Fibroblast of pulmonary artery (primary cell): ENCODE measurements at regions not wholly inside any gene's neighbourhood (a gene's known extent, or its start where the extent isn't known, plus 50 kb on each side); places are given as distances from the start of the nearest gene placed in this dataset.

Experiments
- DNase-seq: peaks from one replicate; pipeline ENCODE4 v3.0.0-alpha.2; 2010; ENCODE audit warnings: low read depth
- H3K4me3 ChIP-seq: replicated peaks from 2 replicates; pipeline ENCODE4 v1.5.1; 2011; ENCODE audit warnings: low read depth, mild to moderate bottlenecking, control low read depth, low read length, moderate library complexity
- TF ChIP-seq, protein P1 (sequence below): IDR thresholded peaks from 2 replicates; pipeline ENCODE4 v1.5.1; 2011; ENCODE audit warnings: mild to moderate bottlenecking, control low read depth, low read length, inconsistent platforms; ENCODE audit errors: missing control alignments

GRCh38 chr18:27719680-27720079, 457.2 kb downstream of the CDH2 start:
- H3K4me3 ChIP-seq, result no peak overlapping the region
- DNase-seq, result no peak
- TF ChIP-seq, protein P1, sequence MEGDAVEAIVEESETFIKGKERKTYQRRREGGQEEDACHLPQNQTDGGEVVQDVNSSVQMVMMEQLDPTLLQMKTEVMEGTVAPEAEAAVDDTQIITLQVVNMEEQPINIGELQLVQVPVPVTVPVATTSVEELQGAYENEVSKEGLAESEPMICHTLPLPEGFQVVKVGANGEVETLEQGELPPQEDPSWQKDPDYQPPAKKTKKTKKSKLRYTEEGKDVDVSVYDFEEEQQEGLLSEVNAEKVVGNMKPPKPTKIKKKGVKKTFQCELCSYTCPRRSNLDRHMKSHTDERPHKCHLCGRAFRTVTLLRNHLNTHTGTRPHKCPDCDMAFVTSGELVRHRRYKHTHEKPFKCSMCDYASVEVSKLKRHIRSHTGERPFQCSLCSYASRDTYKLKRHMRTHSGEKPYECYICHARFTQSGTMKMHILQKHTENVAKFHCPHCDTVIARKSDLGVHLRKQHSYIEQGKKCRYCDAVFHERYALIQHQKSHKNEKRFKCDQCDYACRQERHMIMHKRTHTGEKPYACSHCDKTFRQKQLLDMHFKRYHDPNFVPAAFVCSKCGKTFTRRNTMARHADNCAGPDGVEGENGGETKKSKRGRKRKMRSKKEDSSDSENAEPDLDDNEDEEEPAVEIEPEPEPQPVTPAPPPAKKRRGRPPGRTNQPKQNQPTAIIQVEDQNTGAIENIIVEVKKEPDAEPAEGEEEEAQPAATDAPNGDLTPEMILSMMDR, result no peak

- DNase-seq, result no peak
- TF ChIP-seq, protein P1, result no peak
- H3K4me3 ChIP-seq, result no peak overlapping the region
Measured at GRCh38 chr18:27717816-27718215, 459.1 kb downstream of the CDH2 start.

DNA sequence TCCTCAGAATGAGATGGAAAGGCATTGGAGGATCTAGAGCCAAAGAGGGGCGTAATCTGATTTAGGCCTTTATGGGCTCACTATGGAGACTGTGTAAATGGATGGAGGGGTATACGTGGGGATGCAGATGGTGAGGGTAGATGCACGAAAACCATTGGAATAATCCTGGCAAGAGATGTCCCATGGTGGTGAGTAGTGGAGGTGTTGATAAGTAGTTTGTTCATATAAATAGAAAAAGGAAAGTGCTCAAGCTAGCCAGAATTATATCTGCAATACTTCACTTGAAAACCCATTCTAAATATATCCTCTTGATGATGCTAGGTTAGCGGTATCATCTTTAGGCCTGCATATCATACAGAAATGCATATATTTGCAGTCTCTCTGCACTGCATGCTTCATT, 459.7 kb downstream of the CDH2 start:
- no peak overlapping the region for H3K4me3 ChIP-seq
- DNase-seq, result no peak
- TF ChIP-seq, protein P1, result no peak

GRCh38 chr18:27715751-27716150, 461.2 kb downstream of the CDH2 start:
- H3K4me3 ChIP-seq, result no peak overlapping the region
- TF ChIP-seq, protein P1, result no peak
- DNase-seq, result peak; percentile 24

- H3K4me3 ChIP-seq, result no peak overlapping the region
- DNase-seq, result peak; percentile 91
- TF ChIP-seq, protein P1, result no peak
Measured at GRCh38 chr18:27713738-27714095, 463.2 kb downstream of the CDH2 start.

DNA sequence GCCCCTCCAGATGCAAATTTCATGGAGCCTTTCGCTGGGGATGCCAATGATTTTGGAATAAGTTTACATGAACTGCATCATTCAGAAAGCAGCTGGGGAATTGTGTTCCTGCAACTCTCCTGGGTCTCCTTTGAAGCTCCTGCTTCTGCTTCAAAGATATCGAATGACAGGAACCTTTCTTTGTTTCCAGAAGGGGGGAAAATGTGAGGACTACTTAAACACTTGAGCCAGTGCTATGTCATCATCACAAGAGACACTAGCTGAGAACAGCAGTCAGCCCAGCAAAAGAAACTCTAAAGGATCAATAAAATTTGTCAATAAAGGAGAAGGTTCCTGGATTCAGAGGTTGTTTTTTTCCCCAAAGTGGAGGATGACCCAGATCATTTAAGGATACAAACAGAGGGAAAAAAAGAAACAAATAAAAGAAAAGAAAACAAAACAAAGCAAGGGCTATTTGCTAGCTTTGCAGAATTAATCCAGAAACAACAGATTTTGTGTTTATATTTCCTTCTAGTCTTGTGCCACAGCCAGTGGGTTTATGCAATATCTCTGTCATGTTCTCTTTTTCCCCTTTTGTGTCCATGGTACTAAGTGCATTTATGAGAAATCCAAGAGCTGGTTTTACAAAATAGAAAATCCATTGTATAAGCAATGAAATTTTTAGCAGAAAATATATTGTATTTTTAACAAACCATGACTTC, 463.7 kb downstream of the CDH2 start:
- TF ChIP-seq, protein P1, result no peak
- DNase-seq, result peak; percentile 28
- H3K4me3 ChIP-seq, result no peak overlapping the region

DNA sequence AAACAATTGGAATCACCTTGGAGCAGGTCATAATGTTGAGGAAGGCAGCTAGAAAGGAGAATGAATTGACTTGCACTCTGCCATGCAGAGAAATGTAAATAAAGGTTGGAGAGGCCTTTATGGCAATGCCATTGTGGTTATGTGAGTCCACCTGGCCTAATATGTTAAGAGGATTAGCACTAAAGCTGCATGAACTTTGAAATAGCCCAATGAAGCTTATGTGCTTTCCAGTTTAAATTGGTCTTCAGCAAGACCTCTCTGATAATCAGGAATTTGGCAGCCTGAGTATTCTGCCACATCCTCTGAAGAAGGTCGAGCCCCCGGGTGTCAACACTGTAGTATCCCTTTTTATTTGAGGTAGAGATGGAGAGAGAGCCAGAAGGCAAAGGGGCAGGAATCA, 464.9 kb downstream of the CDH2 start:
- DNase-seq, result no peak
- TF ChIP-seq, protein P1, result no peak
- no peak overlapping the region for H3K4me3 ChIP-seq
